GM18951 (cell line): ENCODE measurements at regions not wholly inside any gene's neighbourhood (a gene's known extent, or its start where the extent isn't known, plus 50 kb on each side); places are given as distances from the start of the nearest gene placed in this dataset.

Experiments
- POLR2A ChIP-seq: IDR thresholded peaks from 4 replicates; pipeline ENCODE4 v1.6.1; 2011; ENCODE audit warnings: mild to moderate bottlenecking; ENCODE audit not compliant: insufficient read length, insufficient read depth; ENCODE audit errors: extremely low read depth
- in situ Hi-C: fragments of 300-500 bp; cut with MboI; formaldehyde crosslinking; loops from one replicate; pipeline ENCODE4 v1.12.0; 2022; ENCODE audit warnings: low sequenced_read_pairs, mixed read lengths, inconsistent platforms; ENCODE audit not compliant: unreplicated experiment

GRCh38 chr6:27770724-27771123 is 141.5 kb downstream of the OR2B2 start:
- no peak for TF ChIP-seq POLR2A
- in situ Hi-C loops, result loop anchor here (25.0 kb wide), 1 partner anchor 258 kb away; no protein-coding TSS in a partner anchor

- in situ Hi-C loops, result loop anchor here (25.0 kb wide), 1 partner anchor 256 kb away; no protein-coding TSS in a partner anchor
- TF ChIP-seq POLR2A, result no peak
Measured at GRCh38 chr6:27768556-27768955, 143.6 kb downstream of the OR2B2 start.

- in situ Hi-C loops, result loop anchor here (25.0 kb wide), 1 partner anchor 256 kb away; no protein-coding TSS in a partner anchor
- TF ChIP-seq POLR2A, result no peak
Measured at GRCh38 chr6:27767851-27768250, 144.3 kb downstream of the OR2B2 start.

GRCh38 chr6:27766405-27766804 is 145.8 kb downstream of the OR2B2 start:
- in situ Hi-C loops, result loop anchor here (25.0 kb wide), 1 partner anchor 254 kb away; no protein-coding TSS in a partner anchor
- no peak for TF ChIP-seq POLR2A

- in situ Hi-C loops, result loop anchor here (25.0 kb wide), 1 partner anchor 253 kb away; no protein-coding TSS in a partner anchor
- TF ChIP-seq POLR2A, result no peak
Measured at GRCh38 chr6:27765028-27765590, 147.1 kb downstream of the OR2B2 start.

- no peak for TF ChIP-seq POLR2A
- in situ Hi-C loops, result loop anchor here (25.0 kb wide), 1 partner anchor 249 kb away; no protein-coding TSS in a partner anchor
Measured at GRCh38 chr6:27761391-27761790, 150.8 kb downstream of the OR2B2 start.

- in situ Hi-C loops, result loop anchor here (25.0 kb wide), 1 partner anchor 248 kb away; no protein-coding TSS in a partner anchor
- TF ChIP-seq POLR2A, result no peak
Measured at GRCh38 chr6:27760464-27760863, 151.7 kb downstream of the OR2B2 start.

GRCh38 chr6:27759930-27760329 is 152.3 kb downstream of the OR2B2 start:
- in situ Hi-C loops, result loop anchor here (25.0 kb wide), 1 partner anchor 248 kb away; no protein-coding TSS in a partner anchor

GRCh38 chr6:27758491-27758890 is 153.7 kb downstream of the OR2B2 start:
- in situ Hi-C loops, result loop anchor here (25.0 kb wide), 1 partner anchor 246 kb away; no protein-coding TSS in a partner anchor
- no peak for TF ChIP-seq POLR2A

More at GRCh38 chr6:27759930-27760329, 152.3 kb downstream of the OR2B2 start:
- no peak for TF ChIP-seq POLR2A

- peak; percentile 62 for TF ChIP-seq POLR2A
- in situ Hi-C loops, result loop anchor here (25.0 kb wide), 1 partner anchor 245 kb away; no protein-coding TSS in a partner anchor
Measured at GRCh38 chr6:27757307-27757706, 154.9 kb downstream of the OR2B2 start.

GRCh38 chr6:27755768-27756167 is 156.4 kb downstream of the OR2B2 start:
- no peak for TF ChIP-seq POLR2A
- in situ Hi-C loops, result loop anchor here (25.0 kb wide), 1 partner anchor 243 kb away; no protein-coding TSS in a partner anchor

GRCh38 chr6:27754408-27754782 is 157.8 kb downstream of the OR2B2 start:
- TF ChIP-seq POLR2A, result no peak
- in situ Hi-C loops, result loop anchor here (25.0 kb wide), 1 partner anchor 242 kb away; no protein-coding TSS in a partner anchor

- in situ Hi-C loops, result loop anchor here (25.0 kb wide), 1 partner anchor 242 kb away; no protein-coding TSS in a partner anchor
- peak; percentile 36 for TF ChIP-seq POLR2A
Measured at GRCh38 chr6:27753668-27754407, 158.4 kb downstream of the OR2B2 start.
